Body of pancreas (tissue), 4 donors: ENCODE measurements at regions not wholly inside any gene's neighbourhood (a gene's known extent, or its start where the extent isn't known, plus 50 kb on each side); places are given as distances from the start of the nearest gene placed in this dataset.

Experiments
- ATAC-seq: fragments of 150-250 bp; one replicate; pipeline ENCODE4 v1.9.1; 2016
- DNase-seq, 4 donors: peaks; one replicate each; pipeline ENCODE4 v3.0.0-alpha.2; 2019
- H3K27ac ChIP-seq, 4 donors: fragments of 200-600 bp; sonication (generic); 1 replicate in 3 of 4; 2 replicates in 1 of 4; pipeline versions ENCODE4 v1.5.1 to v1.6.1; 2016 to 2019; ENCODE audit warnings: mild to moderate bottlenecking in 1 of 4, mixed read lengths in 1 of 4, moderate library complexity in 1 of 4
- H3K27me3 ChIP-seq, 2 donors: fragments of 200-600 bp; sonication (generic); one replicate each; pipeline ENCODE4 v1.6.0; 2016; ENCODE audit warnings: mild to moderate bottlenecking in 1 of 2
- H3K36me3 ChIP-seq, 2 donors: fragments of 200-600 bp; sonication (generic); replicated peaks in 1 of 2; 2 replicates each; pipeline ENCODE4 v1.5.1; 2016; ENCODE audit warnings: low read depth in 2 of 2; ENCODE audit not compliant: insufficient read depth in 1 of 2
- H3K4me1 ChIP-seq: fragments of 200-600 bp; sonication (generic); one replicate; pipeline ENCODE4 v1.6.0; 2016
- H3K4me3 ChIP-seq, 2 donors: fragments of 200-600 bp; sonication (generic); 1 replicate in 1 of 2; 2 replicates in 1 of 2; pipeline ENCODE4 v1.5.1; 2016 to 2019
- H3K9me3 ChIP-seq, 3 donors: fragments of 200-600 bp; sonication (generic); 1 replicate in 2 of 3; 2 replicates in 1 of 3; pipeline ENCODE4 v1.5.1; 2016
- POLR2A ChIP-seq, 3 donors: fragments of 450-650 bp; IDR thresholded peaks; one replicate each; pipeline ENCODE4 v1.6.1; 2016; ENCODE audit warnings: antibody characterized with exemption in 3 of 3, mild to moderate bottlenecking in 2 of 3
- WGBS, 2 donors: methylation state at CpG; one replicate each; pipeline ENCODE4 v1.1.5; 2017; 5-methylcytosine and 5-hydroxymethylcytosine counted together
- intact Hi-C: fragments of 100-400 bp; cut with DNase I; formaldehyde crosslinking; loops from one replicate; pipeline ENCODE4 v1.15.1; 2023
- TF ChIP-seq, protein P1 (sequence below), 7 experiments: fragments of 450-650 bp in 4 of 7; fragments of 200-600 bp in 3 of 7; sonication (generic) in 3 of 7; IDR thresholded peaks; one replicate each; pipeline ENCODE4 v1.5.1; 2016 to 2019; ENCODE audit warnings: antibody characterized with exemption in 7 of 7

DNA sequence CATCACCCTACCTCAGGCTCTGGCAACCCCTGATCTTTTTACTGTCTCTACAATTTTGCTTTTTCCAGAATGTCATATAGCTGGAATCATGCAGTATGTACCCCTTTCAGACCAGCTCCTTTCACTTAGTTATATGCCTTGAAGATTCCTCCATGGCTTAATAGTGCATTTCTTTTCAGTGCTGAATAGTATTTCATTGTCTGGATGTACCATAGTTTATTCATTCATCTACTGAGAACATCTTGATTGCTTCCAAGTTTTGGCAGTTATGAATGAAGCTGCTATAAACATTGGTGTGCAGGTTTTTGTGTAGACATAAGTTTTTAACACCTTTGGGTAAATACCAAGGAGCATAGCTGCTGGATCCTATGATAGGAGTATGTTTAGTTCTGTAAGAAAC lies 50.8 kb upstream of the ANP32A start:
- Histone ChIP-seq H3K4me3 (no peak overlapping the region), H3K9me3 (no peaks in the 10 kb centered on the region), H3K4me1 (peaks cover 5% of the 10 kb centered on the region), H3K27ac (no peak overlapping the region), H3K36me3 (no peaks in the 10 kb centered on the region), H3K27me3 (no peaks in the 10 kb centered on the region)
- no peak for TF ChIP-seq POLR2A (IDR thresholded peaks at IDR 0.05)
- TF ChIP-seq, protein P1, sequence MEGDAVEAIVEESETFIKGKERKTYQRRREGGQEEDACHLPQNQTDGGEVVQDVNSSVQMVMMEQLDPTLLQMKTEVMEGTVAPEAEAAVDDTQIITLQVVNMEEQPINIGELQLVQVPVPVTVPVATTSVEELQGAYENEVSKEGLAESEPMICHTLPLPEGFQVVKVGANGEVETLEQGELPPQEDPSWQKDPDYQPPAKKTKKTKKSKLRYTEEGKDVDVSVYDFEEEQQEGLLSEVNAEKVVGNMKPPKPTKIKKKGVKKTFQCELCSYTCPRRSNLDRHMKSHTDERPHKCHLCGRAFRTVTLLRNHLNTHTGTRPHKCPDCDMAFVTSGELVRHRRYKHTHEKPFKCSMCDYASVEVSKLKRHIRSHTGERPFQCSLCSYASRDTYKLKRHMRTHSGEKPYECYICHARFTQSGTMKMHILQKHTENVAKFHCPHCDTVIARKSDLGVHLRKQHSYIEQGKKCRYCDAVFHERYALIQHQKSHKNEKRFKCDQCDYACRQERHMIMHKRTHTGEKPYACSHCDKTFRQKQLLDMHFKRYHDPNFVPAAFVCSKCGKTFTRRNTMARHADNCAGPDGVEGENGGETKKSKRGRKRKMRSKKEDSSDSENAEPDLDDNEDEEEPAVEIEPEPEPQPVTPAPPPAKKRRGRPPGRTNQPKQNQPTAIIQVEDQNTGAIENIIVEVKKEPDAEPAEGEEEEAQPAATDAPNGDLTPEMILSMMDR (IDR thresholded peaks at IDR 0.05) = no peak
- DNase-seq (no peak), ATAC-seq (no peak)
- intact Hi-C loops = loop anchor here (5.0 to 10.0 kb wide), 2 partner anchors 87 to 319 kb away; no protein-coding TSS in a partner anchor

DNA sequence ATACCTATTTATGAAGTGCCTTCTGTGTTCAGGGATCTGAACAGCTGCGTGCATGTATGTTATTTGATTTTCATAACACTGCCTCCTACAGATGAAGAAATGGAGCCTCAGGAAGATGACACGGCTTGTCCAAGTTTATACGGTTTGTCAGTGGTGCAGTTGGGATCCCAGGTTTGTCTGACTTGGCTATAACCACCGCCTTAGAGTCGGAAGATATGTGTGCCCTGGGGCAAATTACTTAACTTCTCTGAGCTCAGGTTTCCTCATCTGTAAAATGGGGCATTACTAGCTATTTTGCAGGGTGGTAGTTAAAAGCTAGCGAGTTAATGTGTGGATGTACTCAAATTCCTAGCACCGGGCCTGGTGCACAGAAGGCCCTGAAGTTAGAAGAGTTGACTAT lies 54.1 kb upstream of the ANP32A start:
- Histone ChIP-seq H3K27me3 (no peaks in the 10 kb centered on the region), H3K9me3 (no peaks in the 10 kb centered on the region), H3K4me3 (no peak overlapping the region), H3K4me1 (peaks cover 5% of the 10 kb centered on the region), H3K27ac (no peak overlapping the region), H3K36me3 (no peaks in the 10 kb centered on the region)
- TF ChIP-seq, protein P1 (IDR thresholded peaks at IDR 0.05) = no peak
- no peak for TF ChIP-seq POLR2A (IDR thresholded peaks at IDR 0.05)
- intact Hi-C loops = loop anchor here (5.0 to 10.0 kb wide), 3 partner anchors 90 to 322 kb away; no protein-coding TSS in a partner anchor
- ATAC-seq (no peak), DNase-seq (no peak)
- 87 to 92% methylated on average over 7 of the region's 7 CpGs for WGBS, 2 donors

- WGBS, 2 donors = 6 to 7% methylated on average over 30 to 31 of the region's 31 CpGs
- TF ChIP-seq, protein P1 (IDR thresholded peaks at IDR 0.05) = peak; percentile 70 to 96 (median 94)
- no peak for TF ChIP-seq POLR2A (IDR thresholded peaks at IDR 0.05)
- ATAC-seq (peak; percentile 90), DNase-seq (peak; percentile 91 to 95 (median 92))
- H3K27ac ChIP-seq = no peak overlapping the region
- H3K27me3 ChIP-seq = no peaks in the 10 kb centered on the region
- peaks cover 5% of the 10 kb centered on the region for H3K4me1 ChIP-seq
- intact Hi-C loops = loop anchor here (5.0 to 10.0 kb wide), 2 partner anchors 91 to 148 kb away; no protein-coding TSS in a partner anchor
- H3K9me3 ChIP-seq = no peaks in the 10 kb centered on the region
- no peaks in the 10 kb centered on the region for H3K36me3 ChIP-seq
- no peak overlapping the region for H3K4me3 ChIP-seq
Measured at GRCh38 chr15:68875377-68876116, 54.8 kb upstream of the SPESP1 start.

DNA sequence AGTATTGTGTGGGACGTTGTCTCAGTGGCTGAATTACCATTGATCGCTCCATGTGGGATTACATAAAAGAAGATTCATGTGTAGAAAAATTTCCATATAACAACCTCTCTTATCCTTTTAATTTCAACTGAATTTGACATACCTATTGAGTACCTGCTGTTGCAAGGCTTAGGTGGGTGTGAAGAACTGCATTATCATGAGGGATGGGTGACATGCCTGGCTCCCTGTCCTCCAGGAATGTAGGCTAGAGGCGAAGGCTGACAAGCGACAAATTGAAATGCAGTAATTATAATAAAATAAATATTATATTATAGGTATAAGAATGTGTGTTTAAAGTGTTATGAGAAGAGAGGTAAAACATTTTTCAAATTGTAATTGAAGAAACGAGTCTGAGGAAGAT lies 52.7 kb upstream of the SPESP1 start:
- no peak for TF ChIP-seq POLR2A (IDR thresholded peaks at IDR 0.05)
- TF ChIP-seq, protein P1 (IDR thresholded peaks at IDR 0.05) = no peak
- no peak overlapping the region for H3K27ac ChIP-seq
- no peaks in the 10 kb centered on the region for H3K36me3 ChIP-seq
- peaks cover 5% of the 10 kb centered on the region for H3K4me1 ChIP-seq
- ATAC-seq = no peak
- no peak for DNase-seq
- intact Hi-C loops = loop anchor here (5.0 to 10.0 kb wide), 2 partner anchors 93 to 150 kb away; no protein-coding TSS in a partner anchor
- H3K4me3 ChIP-seq = no peak overlapping the region
- H3K27me3 ChIP-seq = no peaks in the 10 kb centered on the region
- no peaks in the 10 kb centered on the region for H3K9me3 ChIP-seq
- WGBS, 2 donors = 77 to 84% methylated on average over 5 of the region's 5 CpGs

DNA sequence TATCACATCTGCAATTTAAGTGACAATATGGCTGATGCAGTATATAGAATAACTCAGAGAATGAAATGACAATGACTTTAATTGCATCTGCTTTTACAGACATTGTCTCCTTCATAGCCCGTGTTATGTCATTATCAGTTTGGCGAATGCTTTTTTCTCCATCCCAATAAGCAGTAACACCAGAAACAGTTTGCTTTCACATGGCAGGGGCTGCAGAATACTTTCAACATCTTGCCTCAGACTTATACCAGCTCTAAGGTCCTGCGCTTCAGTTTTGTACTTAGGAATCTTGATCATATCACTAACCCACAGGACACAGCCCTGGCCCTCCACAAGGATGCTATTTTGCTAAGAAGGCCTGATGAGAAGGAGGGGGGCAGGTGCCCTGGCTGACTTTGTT lies 49.9 kb upstream of the SPESP1 start:
- TF ChIP-seq, protein P1 (IDR thresholded peaks at IDR 0.05) = no peak
- TF ChIP-seq POLR2A (IDR thresholded peaks at IDR 0.05) = no peak
- H3K4me1 ChIP-seq = peaks cover 9% of the 10 kb centered on the region
- H3K9me3 ChIP-seq = no peaks in the 10 kb centered on the region
- WGBS, 2 donors = 83 to 89% methylated on average over 3 of the region's 3 CpGs
- no peaks in the 10 kb centered on the region for H3K36me3 ChIP-seq
- no peak overlapping the region for H3K27ac ChIP-seq
- no peaks in the 10 kb centered on the region for H3K27me3 ChIP-seq
- intact Hi-C loops = no loop called here
- no peak for ATAC-seq
- DNase-seq = no peak
- H3K4me3 ChIP-seq = no peak overlapping the region
